ENCODE measurements at regions not wholly inside any gene's neighbourhood (a gene's known extent, or its start where the extent isn't known, plus 50 kb on each side); places are given as distances from the start of the nearest gene placed in this dataset.

DNA sequence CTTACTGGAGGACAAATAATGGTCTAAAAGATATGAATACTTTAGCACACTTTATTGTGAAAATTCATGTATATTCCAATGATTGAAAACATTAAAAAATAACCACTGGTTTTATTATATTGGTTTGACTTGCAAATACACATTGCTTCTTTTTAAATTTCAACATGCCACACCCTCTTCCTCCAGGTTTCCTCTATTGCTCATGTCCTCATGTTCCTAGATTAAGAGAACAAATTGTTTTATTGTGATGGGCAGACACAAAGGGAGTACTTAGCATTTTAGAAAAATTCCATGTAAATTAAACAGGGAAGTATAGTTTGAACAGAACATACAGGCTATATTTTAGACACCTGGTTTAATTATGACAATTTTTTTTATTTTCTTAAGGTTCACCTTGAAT, 230.6 kb upstream of the GPRIN3 start:
- TF ChIP-seq, protein P1, sequence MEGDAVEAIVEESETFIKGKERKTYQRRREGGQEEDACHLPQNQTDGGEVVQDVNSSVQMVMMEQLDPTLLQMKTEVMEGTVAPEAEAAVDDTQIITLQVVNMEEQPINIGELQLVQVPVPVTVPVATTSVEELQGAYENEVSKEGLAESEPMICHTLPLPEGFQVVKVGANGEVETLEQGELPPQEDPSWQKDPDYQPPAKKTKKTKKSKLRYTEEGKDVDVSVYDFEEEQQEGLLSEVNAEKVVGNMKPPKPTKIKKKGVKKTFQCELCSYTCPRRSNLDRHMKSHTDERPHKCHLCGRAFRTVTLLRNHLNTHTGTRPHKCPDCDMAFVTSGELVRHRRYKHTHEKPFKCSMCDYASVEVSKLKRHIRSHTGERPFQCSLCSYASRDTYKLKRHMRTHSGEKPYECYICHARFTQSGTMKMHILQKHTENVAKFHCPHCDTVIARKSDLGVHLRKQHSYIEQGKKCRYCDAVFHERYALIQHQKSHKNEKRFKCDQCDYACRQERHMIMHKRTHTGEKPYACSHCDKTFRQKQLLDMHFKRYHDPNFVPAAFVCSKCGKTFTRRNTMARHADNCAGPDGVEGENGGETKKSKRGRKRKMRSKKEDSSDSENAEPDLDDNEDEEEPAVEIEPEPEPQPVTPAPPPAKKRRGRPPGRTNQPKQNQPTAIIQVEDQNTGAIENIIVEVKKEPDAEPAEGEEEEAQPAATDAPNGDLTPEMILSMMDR (IDR thresholded peaks at IDR 0.05 in 8 of 11, conservative IDR thresholded peaks at IDR 0.05 in 3 of 11) = no peak
- TF ChIP-seq POLR2AphosphoS5 (IDR thresholded peaks at IDR 0.05) (no peak), POLR2A (IDR thresholded peaks at IDR 0.05) (no peak)
